T-cell (primary cell): ENCODE measurements at regions not wholly inside any gene's neighbourhood (a gene's known extent, or its start where the extent isn't known, plus 50 kb on each side); places are given as distances from the start of the nearest gene placed in this dataset.

Source experiments
- ATAC-seq, 4 experiments: fragments of 200-7000 bp in 3 of 4; fragments of 150-1000 bp in 1 of 4; cut with Tn5 transposase; replicated peaks in 1 of 4; 1 replicate in 3 of 4; 2 replicates in 1 of 4; pipeline ENCODE4 v1.10.0; 2021; ENCODE audit warnings: moderate library complexity in 3 of 4, mild to moderate bottlenecking in 2 of 4, moderate number of reproducible peaks in 1 of 4
- CTCF ChIA-PET, 2 donors: fragments of 300-600 bp; sonication (Branson Sonifier 250); formaldehyde crosslinking; loops; one replicate each; lab custom pipeline; 2022; ENCODE audit warnings: antibody characterized with exemption in 2 of 2; lab: Charles Lee
- POLR2A ChIA-PET, 2 donors: fragments of 300-600 bp; sonication (Branson Sonifier 250); formaldehyde crosslinking; loops; one replicate each; lab custom pipeline; 2022; ENCODE audit warnings: antibody characterized with exemption in 2 of 2; lab: Charles Lee
- DNase-seq, 35 experiments: peaks; one replicate each; pipeline versions ENCODE4 v3.0.0 to v3.0.0-alpha.2; 2013 to 2023
- H3K27ac ChIP-seq: one replicate; pipeline ENCODE4 v1.5.1; 2013; ENCODE audit warnings: low read length
- H3K27me3 ChIP-seq, 2 experiments: replicated peaks in 1 of 2; 1 replicate in 1 of 2; 2 replicates in 1 of 2; pipeline versions ENCODE4 v1.6.1 to v1.7.0; 2013; ENCODE audit warnings: low read length in 1 of 2, mixed read lengths in 1 of 2; ENCODE audit not compliant: control insufficient read depth in 2 of 2, insufficient read depth in 2 of 2; ENCODE audit errors: extremely low read depth in 1 of 2
- H3K36me3 ChIP-seq, 2 donors: 1 replicate in 1 of 2; 2 replicates in 1 of 2; pipeline versions ENCODE4 v1.6.1 to v1.7.0; 2013; ENCODE audit warnings: low read length in 1 of 2; ENCODE audit not compliant: control insufficient read depth in 2 of 2, insufficient read depth in 1 of 2; ENCODE audit errors: extremely low read depth in 1 of 2
- H3K4me1 ChIP-seq, 2 experiments: 1 replicate in 1 of 2; 2 replicates in 1 of 2; pipeline versions ENCODE4 v1.6.1 to v1.7.0; 2013; ENCODE audit warnings: low read length in 2 of 2, mixed read lengths in 1 of 2; ENCODE audit not compliant: insufficient read depth in 2 of 2, control insufficient read depth in 1 of 2; ENCODE audit errors: extremely low read depth in 1 of 2
- H3K4me3 ChIP-seq, 2 donors: 1 replicate in 1 of 2; 2 replicates in 1 of 2; pipeline versions ENCODE4 v1.5.1 to v1.7.0; 2013; ENCODE audit warnings: mild to moderate bottlenecking in 2 of 2, low read length in 1 of 2, moderate library complexity in 1 of 2; ENCODE audit not compliant: control insufficient read depth in 1 of 2; ENCODE audit errors: extremely low read depth in 1 of 2
- H3K9me3 ChIP-seq: 2 replicates; pipeline ENCODE4 v1.7.0; 2013
- H3K27ac Mint-ChIP-seq, 2 donors: one replicate each; pipeline ENCODE4 v1.8.0; 2020 to 2021; ENCODE audit warnings: mild to moderate bottlenecking in 2 of 2, mixed read lengths in 2 of 2
- H3K27me3 Mint-ChIP-seq, 2 donors: one replicate each; pipeline ENCODE4 v1.8.0; 2021 to 2022; ENCODE audit warnings: mixed read lengths in 2 of 2
- H3K36me3 Mint-ChIP-seq: one replicate; pipeline ENCODE4 v1.8.0; 2021; ENCODE audit warnings: mixed read lengths
- H3K4me1 Mint-ChIP-seq, 3 donors: one replicate each; pipeline ENCODE4 v1.8.0; 2020 to 2022; ENCODE audit warnings: mixed read lengths in 3 of 3, mild to moderate bottlenecking in 1 of 3
- H3K4me3 Mint-ChIP-seq, 3 donors: one replicate each; pipeline ENCODE4 v1.8.0; 2020 to 2022; ENCODE audit warnings: mild to moderate bottlenecking in 3 of 3, mixed read lengths in 3 of 3, moderate library complexity in 3 of 3
- H3K9me3 Mint-ChIP-seq, 3 donors: one replicate each; pipeline ENCODE4 v1.8.0; 2020 to 2022; ENCODE audit warnings: mixed read lengths in 3 of 3
- WGBS: methylation state at CpG from one replicate; pipeline ENCODE4 v1.1.5; 2013; ENCODE audit warnings: missing lambda C conversion rate; ENCODE audit not compliant: insufficient coverage; 5-methylcytosine and 5-hydroxymethylcytosine counted together

DNA sequence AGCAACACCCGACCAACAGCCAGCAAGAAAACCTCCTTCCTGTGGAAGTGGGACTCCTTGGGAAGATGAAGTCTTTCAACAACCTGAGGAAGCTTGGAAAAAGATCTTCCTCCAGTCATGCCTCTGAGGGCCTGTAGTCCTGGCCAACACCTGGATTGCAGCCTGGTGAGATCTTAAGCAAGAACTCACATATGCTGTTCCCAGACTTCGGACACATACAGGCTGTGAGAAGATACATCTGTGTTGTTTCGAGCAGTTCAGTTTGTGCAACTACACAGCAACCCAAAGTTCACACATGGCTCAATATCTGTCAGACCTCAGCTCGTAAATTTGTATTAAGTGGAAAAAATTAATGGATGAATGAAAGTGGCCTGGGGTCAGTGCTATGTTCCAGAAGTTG lies 65.1 kb upstream of the UBAC2 start:
- no peaks in the 10 kb centered on the region for H3K27me3 ChIP-seq
- Mint-ChIP-seq H3K27me3 (no peaks in the 10 kb centered on the region), H3K4me1 (no peaks in the 10 kb centered on the region), H3K27ac (no peak overlapping the region), H3K4me3 (no peak overlapping the region), H3K9me3 (no peaks in the 10 kb centered on the region), H3K36me3 (no peaks in the 10 kb centered on the region)
- H3K27ac ChIP-seq: no peak overlapping the region
- ATAC-seq: no peak
- ChIA-PET CTCF (no interaction called here), POLR2A (no interaction called here)
- H3K4me3 ChIP-seq: no peak overlapping the region
- no peaks in the 10 kb centered on the region for H3K9me3 ChIP-seq
- no peaks in the 10 kb centered on the region for H3K4me1 ChIP-seq
- 67% methylated on average over 1 of the region's 4 CpGs for WGBS
- no peaks in the 10 kb centered on the region for H3K36me3 ChIP-seq
- DNase-seq: no peak

DNA sequence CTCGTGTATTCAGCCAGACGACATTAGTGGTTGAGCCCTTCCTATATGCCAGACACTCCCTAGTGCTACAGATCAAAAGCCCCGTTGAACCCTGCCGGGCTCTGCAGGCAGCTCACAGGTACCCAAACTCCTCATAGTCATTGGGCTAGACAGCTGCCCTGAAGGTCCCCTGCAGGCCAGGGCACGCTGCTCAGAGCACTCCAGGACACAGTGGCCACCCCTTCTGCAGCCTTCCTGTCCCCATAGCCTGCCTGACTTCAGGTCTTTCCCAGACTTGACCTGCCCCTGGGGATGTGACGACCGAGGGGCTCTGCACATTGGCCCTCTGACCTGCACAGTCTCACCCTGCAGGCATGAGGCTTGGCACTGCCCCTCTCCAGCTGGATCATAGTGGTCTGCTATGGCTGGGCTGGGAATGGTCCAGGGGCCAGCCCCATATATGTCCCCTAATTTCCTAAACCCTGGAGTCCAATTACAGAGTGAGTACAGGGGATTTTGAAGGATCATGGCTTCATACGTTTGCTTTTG lies 64.2 kb upstream of the UBAC2 start:
- no peaks in the 10 kb centered on the region for H3K4me1 ChIP-seq
- no peaks in the 10 kb centered on the region for H3K27me3 ChIP-seq
- no peaks in the 10 kb centered on the region for H3K36me3 ChIP-seq
- H3K4me1 Mint-ChIP-seq: no peaks in the 10 kb centered on the region
- ChIA-PET CTCF (interaction anchor here in 1 of 2 donors (0.6 kb wide), 1 partner anchor 547 kb away, joined by 3 read pairs; no protein-coding TSS in a partner anchor), POLR2A (no interaction called here)
- no peak for ATAC-seq
- H3K9me3 Mint-ChIP-seq: no peaks in the 10 kb centered on the region
- no peaks in the 10 kb centered on the region for H3K9me3 ChIP-seq
- no peak overlapping the region for H3K27ac Mint-ChIP-seq
- H3K27me3 Mint-ChIP-seq: no peaks in the 10 kb centered on the region
- H3K36me3 Mint-ChIP-seq: peaks cover 1% of the 10 kb centered on the region
- H3K4me3 Mint-ChIP-seq: no peak overlapping the region
- 77% methylated on average over 5 of the region's 8 CpGs for WGBS
- DNase-seq: no peak
- no peak overlapping the region for H3K4me3 ChIP-seq
- H3K27ac ChIP-seq: no peak overlapping the region

DNA sequence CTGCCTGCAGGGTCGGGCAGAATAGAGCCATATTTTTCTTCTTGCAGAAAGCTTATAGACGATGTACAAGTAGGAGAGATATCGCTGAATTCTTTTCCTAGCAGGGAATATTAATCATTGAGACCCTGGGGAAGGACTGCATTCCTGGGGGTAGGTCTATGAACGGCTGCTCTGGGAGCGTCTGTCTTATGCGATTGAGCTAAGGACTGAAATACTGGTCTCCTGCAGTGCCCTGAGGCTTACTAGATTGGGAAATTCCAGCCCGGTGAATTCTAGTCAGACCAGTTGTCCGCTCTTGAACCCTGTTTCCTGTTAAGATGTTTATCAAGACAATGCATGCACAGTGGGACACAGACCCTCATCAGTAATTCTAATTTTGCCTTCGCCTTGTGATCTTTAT lies 59.8 kb upstream of the UBAC2 start:
- WGBS: 94% methylated on average over 9 of the region's 9 CpGs
- Histone ChIP-seq H3K27ac (no peak overlapping the region), H3K4me3 (no peak overlapping the region), H3K27me3 (peaks cover 0 to 2% of the 10 kb centered on the region in 2 experiments), H3K4me1 (no peaks in the 10 kb centered on the region), H3K36me3 (no peaks in the 10 kb centered on the region), H3K9me3 (no peaks in the 10 kb centered on the region)
- ATAC-seq (no peak), DNase-seq (no peak)
- ChIA-PET POLR2A (no interaction called here), CTCF (interaction anchor here in 1 of 2 donors (0.7 kb wide), 1 partner anchor 912 kb away, joined by 3 read pairs; no protein-coding TSS in a partner anchor)
- Mint-ChIP-seq H3K9me3 (no peaks in the 10 kb centered on the region), H3K4me3 (no peak overlapping the region), H3K27me3 (peaks cover 0 to 5% of the 10 kb centered on the region in 2 donors), H3K27ac (no peak overlapping the region), H3K4me1 (no peaks in the 10 kb centered on the region), H3K36me3 (peaks cover 3% of the 10 kb centered on the region)

DNA sequence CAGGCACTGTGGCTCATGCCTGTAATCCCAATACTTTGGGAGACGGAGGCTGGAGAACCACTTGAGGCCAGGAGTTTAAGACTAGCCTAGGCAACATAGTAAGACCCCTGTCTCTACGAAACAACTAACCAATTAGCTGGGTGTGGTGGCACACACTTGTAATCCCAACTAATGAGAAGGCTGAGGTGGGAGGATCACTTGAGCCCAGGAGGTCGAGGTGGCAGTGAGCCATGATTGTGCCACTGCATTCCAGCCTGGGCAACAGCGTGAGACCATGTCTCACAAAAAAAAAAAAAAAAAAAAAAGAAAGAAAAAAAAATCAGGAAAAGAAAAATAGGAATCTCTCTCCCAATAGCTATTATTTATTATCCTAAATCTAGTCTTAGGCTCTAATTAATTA lies 56.8 kb upstream of the UBAC2 start:
- no peak overlapping the region for H3K4me3 ChIP-seq
- H3K27me3 ChIP-seq: peaks cover 0 to 2% of the 10 kb centered on the region in 2 experiments
- Mint-ChIP-seq H3K4me1 (no peaks in the 10 kb centered on the region), H3K9me3 (no peaks in the 10 kb centered on the region), H3K27ac (no peak overlapping the region), H3K4me3 (no peak overlapping the region), H3K36me3 (peaks cover 3% of the 10 kb centered on the region), H3K27me3 (peaks cover 0 to 5% of the 10 kb centered on the region in 2 donors)
- DNase-seq (no peak), ATAC-seq (no peak)
- ChIA-PET CTCF (interaction anchor here in 1 of 2 donors (1.1 kb wide), 1 partner anchor 115 kb away, joined by 4 read pairs; no protein-coding TSS in a partner anchor), POLR2A (interaction anchor here (0.6 kb wide), 3 partner anchors 24 to 1907 kb away, joined by 3 to 6 read pairs (median 4); no protein-coding TSS in a partner anchor)
- H3K36me3 ChIP-seq: no peaks in the 10 kb centered on the region
- no peaks in the 10 kb centered on the region for H3K4me1 ChIP-seq
- no peaks in the 10 kb centered on the region for H3K9me3 ChIP-seq
- WGBS: 100% methylated on average over 2 of the region's 4 CpGs
- no peak overlapping the region for H3K27ac ChIP-seq

DNA sequence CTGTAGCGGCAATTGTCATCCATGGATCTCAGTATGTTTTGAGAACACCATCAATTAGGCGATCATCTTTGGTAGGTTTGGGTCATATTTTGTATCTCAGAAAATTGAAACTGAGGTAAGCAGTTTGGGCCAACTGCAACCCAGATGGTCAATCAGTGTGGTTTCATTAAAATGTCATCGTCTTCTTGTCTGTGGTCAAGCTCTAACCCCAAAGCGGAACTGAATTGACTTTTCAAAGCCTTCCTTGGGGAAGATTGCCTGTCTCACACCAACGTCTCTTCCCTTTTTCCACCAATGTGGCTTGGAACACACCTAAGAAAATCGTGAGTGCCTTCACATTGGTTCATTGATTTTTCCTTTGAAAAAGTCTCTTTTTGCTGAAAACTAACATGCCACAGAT lies 56.3 kb upstream of the UBAC2 start:
- Histone ChIP-seq H3K27me3 (peaks cover 0 to 2% of the 10 kb centered on the region in 2 experiments), H3K4me3 (no peak overlapping the region)

DNA sequence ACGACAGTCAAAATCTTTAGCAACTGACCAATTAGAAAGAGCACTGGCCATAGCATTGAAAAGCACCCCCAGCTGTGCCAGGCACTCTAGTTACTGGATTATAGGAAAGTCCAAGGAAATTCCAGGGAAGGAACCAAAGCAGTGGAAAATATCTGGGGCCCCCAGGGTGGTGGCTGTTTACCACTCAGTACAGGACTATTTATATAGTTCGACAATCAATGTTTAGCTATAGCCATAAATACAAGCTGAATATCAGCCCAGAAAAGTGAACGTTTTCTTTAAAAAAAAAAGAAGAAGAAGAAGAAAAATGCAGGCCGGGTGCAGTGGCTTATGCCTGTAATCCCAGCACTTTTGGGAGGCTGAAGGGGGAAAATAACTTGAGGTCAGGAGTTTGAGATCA lies 55.2 kb upstream of the UBAC2 start:
- Mint-ChIP-seq H3K27me3 (peaks cover 0 to 5% of the 10 kb centered on the region in 2 donors), H3K36me3 (peaks cover 3% of the 10 kb centered on the region), H3K4me3 (no peak overlapping the region), H3K4me1 (no peaks in the 10 kb centered on the region), H3K9me3 (no peaks in the 10 kb centered on the region), H3K27ac (no peak overlapping the region)
- ChIA-PET CTCF (interaction anchor here in 1 of 2 donors (0.6 kb wide), 1 partner anchor 1395 kb away, joined by 3 read pairs; no protein-coding TSS in a partner anchor), POLR2A (no interaction called here)
- Histone ChIP-seq H3K4me1 (no peaks in the 10 kb centered on the region), H3K27ac (no peak overlapping the region), H3K27me3 (peaks cover 0 to 2% of the 10 kb centered on the region in 2 experiments), H3K4me3 (no peak overlapping the region), H3K36me3 (no peaks in the 10 kb centered on the region), H3K9me3 (no peaks in the 10 kb centered on the region)
- no peak for DNase-seq
- ATAC-seq: no peak
- no CpG with 5 or more reads among the region's 4 CpGs for WGBS

More for the DNA sequence above, 56.3 kb upstream of the UBAC2 start:
- Histone ChIP-seq H3K36me3 (no peaks in the 10 kb centered on the region), H3K27ac (no peak overlapping the region), H3K9me3 (no peaks in the 10 kb centered on the region), H3K4me1 (no peaks in the 10 kb centered on the region)
- Mint-ChIP-seq H3K36me3 (peaks cover 3% of the 10 kb centered on the region), H3K9me3 (no peaks in the 10 kb centered on the region), H3K4me3 (no peak overlapping the region), H3K27ac (peak overlapping the region in 1 of 2 donors; percentile 11), H3K4me1 (no peaks in the 10 kb centered on the region), H3K27me3 (peaks cover 0 to 5% of the 10 kb centered on the region in 2 donors)
- POLR2A ChIA-PET: interaction anchor here in 1 of 2 donors (0.6 kb wide), 2 partner anchors 25 to 1908 kb away, joined by 4 to 6 read pairs; no protein-coding TSS in a partner anchor
- CTCF ChIA-PET: interaction anchor here in 1 of 2 donors (1.1 kb wide), 1 partner anchor 116 kb away, joined by 4 read pairs; no protein-coding TSS in a partner anchor
- ATAC-seq (no peak), DNase-seq (no peak)
- 47% methylated on average over 3 of the region's 6 CpGs for WGBS
